ENCODE measurements at regions not wholly inside any gene's neighbourhood (a gene's known extent, or its start where the extent isn't known, plus 50 kb on each side); places are given as distances from the start of the nearest gene placed in this dataset.

- Histone ChIP-seq H3K9me3 (ENCODE audit: insufficient read depth, low read depth, low read length) (no peaks in the 10 kb centered on the region), H3K27ac (ENCODE audit: low read depth, low read length) (no peak overlapping the region), H3K4me2 (ENCODE audit: low read length) (no peak overlapping the region), H4K8ac (ENCODE audit: low read depth, low read length) (no peak overlapping the region), H3K9ac (ENCODE audit: low read length) (no peak overlapping the region), H3K36me3 (ENCODE audit: control insufficient read depth in 1 of 2, insufficient read depth in 2 of 2, low read length in 2 of 2) (no peaks in the 10 kb centered on the region), H3K4me3 (ENCODE audit: low read depth, low read length) (no peak overlapping the region), H2BK5ac (ENCODE audit: low read depth, low read length, poor library complexity) (no peak overlapping the region), H4K12ac (ENCODE audit: low read depth, low read length) (no peak overlapping the region), H2AK5ac (ENCODE audit: low read length) (no peak overlapping the region), H2AFZ (ENCODE audit: insufficient read depth, low read length, poor library complexity) (no peak overlapping the region), H3K23ac (ENCODE audit: low read length) (no peak overlapping the region), H3K27me3 (ENCODE audit: insufficient read depth, low read length) (no peaks in the 10 kb centered on the region), H4K91ac (ENCODE audit: low read depth, low read length) (no peak overlapping the region), H3K79me1 (ENCODE audit: low read length) (no peaks in the 10 kb centered on the region), H3K79me2 (ENCODE audit: control insufficient read depth, insufficient read depth, low read length, poor library complexity) (no peaks in the 10 kb centered on the region), H3K4me1 (ENCODE audit: control insufficient read depth in 1 of 2, insufficient read depth in 2 of 2, low read length in 2 of 2) (no peaks in the 10 kb centered on the region), H3K4ac (ENCODE audit: low read depth, low read length) (no peak overlapping the region), H3K18ac (ENCODE audit: low read length) (no peak overlapping the region), H3K14ac (ENCODE audit: low read length) (no peak overlapping the region), H2BK12ac (ENCODE audit: low read length) (no peak overlapping the region), H2BK120ac (ENCODE audit: insufficient read depth, low read length, poor library complexity) (no peak overlapping the region)
- no CpG with 5 or more reads among the region's 2 CpGs for WGBS (ENCODE audit: extremely low coverage, insufficient coverage, insufficient read length)
- DNase-seq: no peak
Measured at GRCh38 chr12:85625467-85625866, 210.7 kb downstream of the RASSF9 start.

- Histone ChIP-seq H3K79me1 (ENCODE audit: low read length) (no peaks in the 10 kb centered on the region), H3K79me2 (ENCODE audit: control insufficient read depth, insufficient read depth, low read length, poor library complexity) (no peaks in the 10 kb centered on the region), H3K23ac (ENCODE audit: low read length) (no peak overlapping the region), H3K27me3 (ENCODE audit: insufficient read depth, low read length) (no peaks in the 10 kb centered on the region), H4K91ac (ENCODE audit: low read depth, low read length) (no peak overlapping the region), H3K4me2 (ENCODE audit: low read length) (no peak overlapping the region), H2BK5ac (ENCODE audit: low read depth, low read length, poor library complexity) (no peak overlapping the region), H4K12ac (ENCODE audit: low read depth, low read length) (no peak overlapping the region), H2BK12ac (ENCODE audit: low read length) (no peak overlapping the region), H2AFZ (ENCODE audit: insufficient read depth, low read length, poor library complexity) (no peak overlapping the region), H4K8ac (ENCODE audit: low read depth, low read length) (no peak overlapping the region), H3K4me3 (ENCODE audit: low read depth, low read length) (no peak overlapping the region), H3K36me3 (ENCODE audit: control insufficient read depth in 1 of 2, insufficient read depth in 2 of 2, low read length in 2 of 2) (no peaks in the 10 kb centered on the region), H3K4me1 (ENCODE audit: control insufficient read depth in 1 of 2, insufficient read depth in 2 of 2, low read length in 2 of 2) (no peaks in the 10 kb centered on the region), H3K14ac (ENCODE audit: low read length) (no peak overlapping the region), H3K9ac (ENCODE audit: low read length) (no peak overlapping the region), H3K4ac (ENCODE audit: low read depth, low read length) (no peak overlapping the region), H3K18ac (ENCODE audit: low read length) (no peak overlapping the region), H3K27ac (ENCODE audit: low read depth, low read length) (no peak overlapping the region), H3K9me3 (ENCODE audit: insufficient read depth, low read depth, low read length) (no peaks in the 10 kb centered on the region), H2AK5ac (ENCODE audit: low read length) (no peak overlapping the region), H2BK120ac (ENCODE audit: insufficient read depth, low read length, poor library complexity) (no peak overlapping the region)
- no peak for DNase-seq
- WGBS (ENCODE audit: extremely low coverage, insufficient coverage, insufficient read length): no CpG with 5 or more reads among the region's 1 CpG
Measured at GRCh38 chr12:85626001-85626783, 210.0 kb downstream of the RASSF9 start.

GRCh38 chr12:85626784-85627171, 209.4 kb downstream of the RASSF9 start:
- Histone ChIP-seq H3K9me3 (ENCODE audit: insufficient read depth, low read depth, low read length) (no peaks in the 10 kb centered on the region), H3K4me2 (ENCODE audit: low read length) (no peak overlapping the region), H3K23ac (ENCODE audit: low read length) (no peak overlapping the region), H2AFZ (ENCODE audit: insufficient read depth, low read length, poor library complexity) (no peak overlapping the region), H3K27me3 (ENCODE audit: insufficient read depth, low read length) (no peaks in the 10 kb centered on the region), H2BK120ac (ENCODE audit: insufficient read depth, low read length, poor library complexity) (no peak overlapping the region), H4K12ac (ENCODE audit: low read depth, low read length) (no peak overlapping the region), H3K27ac (ENCODE audit: low read depth, low read length) (no peak overlapping the region), H3K79me1 (ENCODE audit: low read length) (no peaks in the 10 kb centered on the region), H4K91ac (ENCODE audit: low read depth, low read length) (no peak overlapping the region), H3K9ac (ENCODE audit: low read length) (no peak overlapping the region), H3K4me3 (ENCODE audit: low read depth, low read length) (no peak overlapping the region), H3K79me2 (ENCODE audit: control insufficient read depth, insufficient read depth, low read length, poor library complexity) (no peaks in the 10 kb centered on the region), H3K36me3 (ENCODE audit: control insufficient read depth in 1 of 2, insufficient read depth in 2 of 2, low read length in 2 of 2) (no peaks in the 10 kb centered on the region), H3K14ac (ENCODE audit: low read length) (no peak overlapping the region), H4K8ac (ENCODE audit: low read depth, low read length) (no peak overlapping the region), H2BK5ac (ENCODE audit: low read depth, low read length, poor library complexity) (no peak overlapping the region), H2AK5ac (ENCODE audit: low read length) (no peak overlapping the region), H3K4me1 (ENCODE audit: control insufficient read depth in 1 of 2, insufficient read depth in 2 of 2, low read length in 2 of 2) (no peaks in the 10 kb centered on the region), H3K4ac (ENCODE audit: low read depth, low read length) (no peak overlapping the region), H2BK12ac (ENCODE audit: low read length) (no peak overlapping the region), H3K18ac (ENCODE audit: low read length) (no peak overlapping the region)
- no peak for DNase-seq
- no CpG with 5 or more reads among the region's 1 CpG for WGBS (ENCODE audit: extremely low coverage, insufficient coverage, insufficient read length)

- Histone ChIP-seq H4K91ac (ENCODE audit: low read depth, low read length) (no peak overlapping the region), H3K27ac (ENCODE audit: low read depth, low read length) (no peak overlapping the region), H2BK5ac (ENCODE audit: low read depth, low read length, poor library complexity) (no peak overlapping the region), H3K4me2 (ENCODE audit: low read length) (no peak overlapping the region), H3K23ac (ENCODE audit: low read length) (no peak overlapping the region), H3K4ac (ENCODE audit: low read depth, low read length) (no peak overlapping the region), H3K27me3 (ENCODE audit: insufficient read depth, low read length) (no peaks in the 10 kb centered on the region), H3K79me1 (ENCODE audit: low read length) (no peaks in the 10 kb centered on the region), H2BK120ac (ENCODE audit: insufficient read depth, low read length, poor library complexity) (no peak overlapping the region), H3K4me3 (ENCODE audit: low read depth, low read length) (no peak overlapping the region), H3K14ac (ENCODE audit: low read length) (no peak overlapping the region), H3K18ac (ENCODE audit: low read length) (no peak overlapping the region), H3K36me3 (ENCODE audit: control insufficient read depth in 1 of 2, insufficient read depth in 2 of 2, low read length in 2 of 2) (no peaks in the 10 kb centered on the region), H3K4me1 (ENCODE audit: control insufficient read depth in 1 of 2, insufficient read depth in 2 of 2, low read length in 2 of 2) (no peaks in the 10 kb centered on the region), H4K8ac (ENCODE audit: low read depth, low read length) (no peak overlapping the region), H2BK12ac (ENCODE audit: low read length) (no peak overlapping the region), H2AFZ (ENCODE audit: insufficient read depth, low read length, poor library complexity) (no peak overlapping the region), H3K9ac (ENCODE audit: low read length) (no peak overlapping the region), H3K79me2 (ENCODE audit: control insufficient read depth, insufficient read depth, low read length, poor library complexity) (no peaks in the 10 kb centered on the region), H2AK5ac (ENCODE audit: low read length) (no peak overlapping the region), H4K12ac (ENCODE audit: low read depth, low read length) (no peak overlapping the region), H3K9me3 (ENCODE audit: insufficient read depth, low read depth, low read length) (no peaks in the 10 kb centered on the region)
- DNase-seq: no peak
- no CpG with 5 or more reads among the region's 2 CpGs for WGBS (ENCODE audit: extremely low coverage, insufficient coverage, insufficient read length)
Measured at GRCh38 chr12:85627584-85627983, 208.6 kb downstream of the RASSF9 start.
